Large intestine (tissue), 3 donors: ENCODE measurements at regions not wholly inside any gene's neighbourhood (a gene's known extent, or its start where the extent isn't known, plus 50 kb on each side); places are given as distances from the start of the nearest gene placed in this dataset.

Source experiments
- DNase-seq, 2 donors: peaks; one replicate each; pipeline versions ENCODE4 v3.0.0 to v3.0.0-alpha.2; 2013
- H3K27ac ChIP-seq: one replicate; pipeline ENCODE4 v1.5.1; 2013; ENCODE audit warnings: low read length
- H3K27me3 ChIP-seq: 2 replicates; pipeline ENCODE4 v1.6.1; 2013; ENCODE audit warnings: low read length; ENCODE audit not compliant: control insufficient read depth, insufficient read depth
- H3K36me3 ChIP-seq: 2 replicates; pipeline ENCODE4 v1.6.1; 2013; ENCODE audit warnings: low read length; ENCODE audit not compliant: control insufficient read depth, insufficient read depth
- H3K4me1 ChIP-seq: one replicate; pipeline ENCODE4 v1.6.1; 2013; ENCODE audit warnings: low read length; ENCODE audit not compliant: control insufficient read depth, insufficient read depth
- H3K4me3 ChIP-seq: one replicate; pipeline ENCODE4 v1.5.1; 2013; ENCODE audit warnings: low read length
- H3K9me3 ChIP-seq: one replicate; pipeline ENCODE4 v1.6.1; 2013; ENCODE audit warnings: mild to moderate bottlenecking, low read depth, low read length, moderate library complexity; ENCODE audit not compliant: control insufficient read depth
- WGBS: methylation state at CpG from one replicate; pipeline ENCODE4 v1.1.5; 2013; ENCODE audit warnings: low lambda C conversion rate; ENCODE audit not compliant: insufficient coverage; 5-methylcytosine and 5-hydroxymethylcytosine counted together

GRCh38 chr2:194253528-194254259 is 1403.3 kb upstream of the SLC39A10 start:
- Histone ChIP-seq H3K27ac (no peak overlapping the region), H3K27me3 (no peaks in the 10 kb centered on the region), H3K4me1 (no peaks in the 10 kb centered on the region), H3K4me3 (no peak overlapping the region), H3K36me3 (no peaks in the 10 kb centered on the region), H3K9me3 (no peaks in the 10 kb centered on the region)
- 100% methylated on average over 2 of the region's 7 CpGs for WGBS
- DNase-seq, result no peak

- no peaks in the 10 kb centered on the region for H3K36me3 ChIP-seq
- 83% methylated on average over 1 of the region's 2 CpGs for WGBS
- no peak for DNase-seq
- H3K4me1 ChIP-seq, result no peaks in the 10 kb centered on the region
- H3K27me3 ChIP-seq, result no peaks in the 10 kb centered on the region
- H3K4me3 ChIP-seq, result no peak overlapping the region
- H3K27ac ChIP-seq, result no peak overlapping the region
- no peaks in the 10 kb centered on the region for H3K9me3 ChIP-seq
Measured at GRCh38 chr2:194252127-194252526, 1404.9 kb upstream of the SLC39A10 start.

GRCh38 chr2:194232600-194232999 is 1424.4 kb upstream of the SLC39A10 start:
- H3K4me1 ChIP-seq, result no peaks in the 10 kb centered on the region
- no peaks in the 10 kb centered on the region for H3K9me3 ChIP-seq
- H3K4me3 ChIP-seq, result no peak overlapping the region
- DNase-seq, result no peak
- no peak overlapping the region for H3K27ac ChIP-seq
- H3K36me3 ChIP-seq, result no peaks in the 10 kb centered on the region
- no CpG with 5 or more reads among the region's 3 CpGs for WGBS
- no peaks in the 10 kb centered on the region for H3K27me3 ChIP-seq

GRCh38 chr2:194223218-194223617 is 1433.8 kb upstream of the SLC39A10 start:
- Histone ChIP-seq H3K27me3 (no peaks in the 10 kb centered on the region), H3K9me3 (no peaks in the 10 kb centered on the region), H3K36me3 (no peaks in the 10 kb centered on the region), H3K27ac (no peak overlapping the region), H3K4me1 (no peaks in the 10 kb centered on the region), H3K4me3 (no peak overlapping the region)
- no peak for DNase-seq
- WGBS, result 20% methylated on average over 1 of the region's 1 CpG

- H3K36me3 ChIP-seq, result no peaks in the 10 kb centered on the region
- no peak overlapping the region for H3K27ac ChIP-seq
- H3K4me1 ChIP-seq, result no peaks in the 10 kb centered on the region
- H3K4me3 ChIP-seq, result no peak overlapping the region
- DNase-seq, result no peak
- no peaks in the 10 kb centered on the region for H3K27me3 ChIP-seq
- no peaks in the 10 kb centered on the region for H3K9me3 ChIP-seq
Measured at GRCh38 chr2:194214192-194214591, 1442.8 kb upstream of the SLC39A10 start.

GRCh38 chr2:194205568-194206227 is 1451.3 kb upstream of the SLC39A10 start:
- Histone ChIP-seq H3K27ac (no peak overlapping the region), H3K36me3 (no peaks in the 10 kb centered on the region), H3K27me3 (no peaks in the 10 kb centered on the region), H3K4me3 (no peak overlapping the region), H3K9me3 (peaks cover 3% of the 10 kb centered on the region), H3K4me1 (no peaks in the 10 kb centered on the region)
- no peak for DNase-seq
- no CpG with 5 or more reads among the region's 5 CpGs for WGBS

GRCh38 chr2:194203898-194204297 is 1453.1 kb upstream of the SLC39A10 start:
- H3K27me3 ChIP-seq, result no peaks in the 10 kb centered on the region
- no peaks in the 10 kb centered on the region for H3K4me1 ChIP-seq
- H3K4me3 ChIP-seq, result no peak overlapping the region
- no peaks in the 10 kb centered on the region for H3K36me3 ChIP-seq
- H3K27ac ChIP-seq, result no peak overlapping the region
- peaks cover 3% of the 10 kb centered on the region for H3K9me3 ChIP-seq
- DNase-seq, result no peak
- WGBS, result no CpG with 5 or more reads among the region's 1 CpG

- Histone ChIP-seq H3K36me3 (no peaks in the 10 kb centered on the region), H3K4me1 (no peaks in the 10 kb centered on the region), H3K9me3 (no peaks in the 10 kb centered on the region), H3K27me3 (no peaks in the 10 kb centered on the region), H3K27ac (no peak overlapping the region), H3K4me3 (no peak overlapping the region)
- WGBS, result no CpG with 5 or more reads among the region's 2 CpGs
- DNase-seq, result no peak
Measured at GRCh38 chr2:194182888-194183287, 1474.1 kb upstream of the SLC39A10 start.

GRCh38 chr2:194176134-194176533 is 1480.9 kb upstream of the SLC39A10 start:
- no peak overlapping the region for H3K27ac ChIP-seq
- H3K36me3 ChIP-seq, result no peaks in the 10 kb centered on the region
- no peak overlapping the region for H3K4me3 ChIP-seq
- H3K4me1 ChIP-seq, result no peaks in the 10 kb centered on the region
- DNase-seq, result no peak
- H3K9me3 ChIP-seq, result peaks cover 5% of the 10 kb centered on the region
- no CpG with 5 or more reads among the region's 22 CpGs for WGBS
- H3K27me3 ChIP-seq, result no peaks in the 10 kb centered on the region

- DNase-seq, result no peak
- Histone ChIP-seq H3K27me3 (no peaks in the 10 kb centered on the region), H3K9me3 (no peaks in the 10 kb centered on the region), H3K36me3 (no peaks in the 10 kb centered on the region), H3K27ac (no peak overlapping the region), H3K4me1 (no peaks in the 10 kb centered on the region), H3K4me3 (no peak overlapping the region)
- 41% methylated on average over 2 of the region's 2 CpGs for WGBS
Measured at GRCh38 chr2:194166818-194167217, 1490.2 kb upstream of the SLC39A10 start.

GRCh38 chr2:194155431-194155830 is 1501.6 kb upstream of the SLC39A10 start:
- Histone ChIP-seq H3K4me3 (no peak overlapping the region), H3K4me1 (no peaks in the 10 kb centered on the region), H3K36me3 (no peaks in the 10 kb centered on the region), H3K27ac (no peak overlapping the region), H3K27me3 (no peaks in the 10 kb centered on the region), H3K9me3 (no peaks in the 10 kb centered on the region)
- no peak for DNase-seq
- WGBS, result no CpG with 5 or more reads among the region's 4 CpGs
